Thoracic aorta (tissue), 2 donors: ENCODE measurements at regions not wholly inside any gene's neighbourhood (a gene's known extent, or its start where the extent isn't known, plus 50 kb on each side); places are given as distances from the start of the nearest gene placed in this dataset.

Experiments
- ATAC-seq: fragments of 150-250 bp; one replicate; pipeline ENCODE4 v1.8.0; 2017; ENCODE audit warnings: low read depth; ENCODE audit not compliant: insufficient number of reproducible peaks, low FRiP score
- DNase-seq: peaks from one replicate; pipeline ENCODE4 v3.0.0-alpha.2; 2020; ENCODE audit warnings: low spot score
- H3K27ac ChIP-seq, 2 donors: fragments of 200-600 bp; sonication (generic); 1 replicate in 1 of 2; 2 replicates in 1 of 2; pipeline ENCODE4 v1.5.1; 2016; ENCODE audit warnings: mild to moderate bottlenecking in 2 of 2, moderate library complexity in 2 of 2
- H3K27me3 ChIP-seq: fragments of 200-600 bp; sonication (generic); replicated peaks from 2 replicates; pipeline ENCODE4 v1.6.0; 2016; ENCODE audit warnings: mild to moderate bottlenecking; ENCODE audit not compliant: insufficient read depth
- H3K36me3 ChIP-seq: fragments of 200-600 bp; sonication (generic); one replicate; pipeline ENCODE4 v1.5.1; 2016
- H3K4me1 ChIP-seq, 2 donors: fragments of 200-600 bp; sonication (generic); 1 replicate in 1 of 2; 2 replicates in 1 of 2; pipeline versions ENCODE4 v1.5.1 to v1.6.0; 2016; ENCODE audit warnings: low read depth in 2 of 2, mild to moderate bottlenecking in 1 of 2; ENCODE audit not compliant: control insufficient read depth in 1 of 2
- H3K4me3 ChIP-seq: fragments of 200-600 bp; sonication (generic); 2 replicates; pipeline ENCODE4 v1.5.1; 2016; ENCODE audit warnings: mild to moderate bottlenecking
- H3K9me3 ChIP-seq: fragments of 200-600 bp; sonication (generic); 2 replicates; pipeline ENCODE4 v1.5.1; 2016
- CTCF ChIP-seq: fragments of 200-600 bp; sonication (generic); IDR thresholded peaks from one replicate; pipeline ENCODE4 v1.5.1; 2019; ENCODE audit warnings: antibody characterized with exemption

- H3K27ac ChIP-seq: no peak overlapping the region
- H3K4me3 ChIP-seq: no peak overlapping the region
- no peaks in the 10 kb centered on the region for H3K4me1 ChIP-seq
- no peak for TF ChIP-seq CTCF
- H3K36me3 ChIP-seq: no peaks in the 10 kb centered on the region
- ATAC-seq (no peak), DNase-seq (no peak)
- no peaks in the 10 kb centered on the region for H3K27me3 ChIP-seq
- no peaks in the 10 kb centered on the region for H3K9me3 ChIP-seq
Observed at GRCh38 chr4:165612936-165613335, 234.1 kb downstream of the CPE start.

- Histone ChIP-seq H3K9me3 (no peaks in the 10 kb centered on the region), H3K4me3 (no peak overlapping the region), H3K4me1 (no peaks in the 10 kb centered on the region), H3K27ac (no peak overlapping the region), H3K27me3 (no peaks in the 10 kb centered on the region), H3K36me3 (no peaks in the 10 kb centered on the region)
- DNase-seq: no peak
- no peak for TF ChIP-seq CTCF
- ATAC-seq: no peak
Observed at GRCh38 chr4:165613581-165613980, 234.8 kb downstream of the CPE start.

DNA sequence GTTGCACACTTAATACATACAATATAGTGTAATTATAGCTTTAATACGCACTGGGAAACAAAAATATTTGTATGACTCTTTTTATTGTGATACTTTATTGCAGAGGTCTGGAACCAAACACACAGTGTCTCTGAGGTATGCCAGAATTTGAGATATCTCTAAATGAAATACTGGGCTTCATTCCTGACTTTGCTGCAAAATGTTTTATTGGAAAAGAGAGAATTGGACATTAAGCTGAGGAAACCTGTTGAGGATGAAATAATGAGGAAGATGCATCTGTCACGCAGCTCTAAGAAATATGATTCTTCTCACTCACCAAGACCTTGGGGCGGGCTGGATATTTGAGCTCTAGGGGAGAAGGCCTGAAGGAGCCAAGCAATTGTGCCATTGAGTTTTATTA is 242.1 kb downstream of the CPE start:
- no peak overlapping the region for H3K4me3 ChIP-seq
- H3K9me3 ChIP-seq: no peaks in the 10 kb centered on the region
- no peaks in the 10 kb centered on the region for H3K27me3 ChIP-seq
- TF ChIP-seq CTCF: no peak
- ATAC-seq (no peak), DNase-seq (no peak)
- H3K27ac ChIP-seq: no peak overlapping the region
- H3K36me3 ChIP-seq: no peaks in the 10 kb centered on the region
- no peaks in the 10 kb centered on the region for H3K4me1 ChIP-seq

DNA sequence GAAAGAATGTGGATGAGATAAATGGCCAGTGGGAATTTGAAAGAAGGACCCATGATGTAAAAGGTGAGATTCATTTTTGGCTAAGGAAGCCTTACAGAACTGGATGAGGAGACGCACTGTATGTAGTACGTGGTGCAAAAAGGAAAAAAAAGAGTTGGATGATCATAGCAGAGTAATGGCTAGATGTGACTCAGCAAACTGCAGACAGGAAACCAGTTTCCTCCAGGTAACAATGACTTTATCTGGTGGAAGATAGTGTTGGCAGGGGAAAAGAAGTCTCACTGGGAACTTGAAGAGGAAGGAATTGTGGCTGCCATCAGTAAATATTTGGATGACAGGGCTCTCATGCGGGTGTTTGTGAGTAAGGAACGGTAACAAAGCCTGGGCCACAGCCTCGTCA is 243.2 kb downstream of the CPE start:
- H3K27ac ChIP-seq: no peak overlapping the region
- H3K4me3 ChIP-seq: no peak overlapping the region
- DNase-seq (no peak), ATAC-seq (no peak)
- H3K9me3 ChIP-seq: no peaks in the 10 kb centered on the region
- no peaks in the 10 kb centered on the region for H3K36me3 ChIP-seq
- H3K4me1 ChIP-seq: no peaks in the 10 kb centered on the region
- H3K27me3 ChIP-seq: no peaks in the 10 kb centered on the region
- no peak for TF ChIP-seq CTCF

GRCh38 chr4:165625281-165625680 is 246.5 kb downstream of the CPE start:
- TF ChIP-seq CTCF: no peak
- Histone ChIP-seq H3K4me1 (no peaks in the 10 kb centered on the region), H3K9me3 (no peaks in the 10 kb centered on the region), H3K27me3 (no peaks in the 10 kb centered on the region), H3K36me3 (no peaks in the 10 kb centered on the region), H3K4me3 (no peak overlapping the region), H3K27ac (no peak overlapping the region)
- ATAC-seq: no peak
- DNase-seq: no peak
